Left lung (tissue), 4 donors: ENCODE measurements at regions not wholly inside any gene's neighbourhood (a gene's known extent, or its start where the extent isn't known, plus 50 kb on each side); places are given as distances from the start of the nearest gene placed in this dataset.

ENCODE experiments used
- ATAC-seq: fragments of 200-7000 bp; cut with Tn5 transposase; one replicate; pipeline ENCODE4 v1.9.1; 2020; ENCODE audit warnings: moderate library complexity
- DNase-seq, 4 donors: peaks; one replicate each; pipeline ENCODE4 v3.0.0-alpha.2; 2013 to 2020
- H3K27ac ChIP-seq, 2 donors: fragments of 200-600 bp; sonication (generic) in 1 of 2; one replicate each; pipeline versions ENCODE4 v1.5.0 to v1.8.0; 2020 to 2021
- H3K27me3 ChIP-seq, 2 donors: fragments of 200-600 bp; sonication (generic) in 1 of 2; one replicate each; pipeline versions ENCODE4 v1.5.0 to v1.8.0; 2020 to 2021
- H3K36me3 ChIP-seq, 2 donors: fragments of 200-600 bp; sonication (generic) in 1 of 2; one replicate each; pipeline versions ENCODE4 v1.5.0 to v1.8.0; 2020 to 2021
- H3K4me1 ChIP-seq, 2 donors: fragments of 200-600 bp; one replicate each; pipeline ENCODE4 v1.8.0; 2021
- H3K4me3 ChIP-seq, 2 donors: fragments of 200-600 bp; sonication (generic) in 1 of 2; one replicate each; pipeline versions ENCODE4 v1.5.0 to v1.8.0; 2020 to 2021; ENCODE audit warnings: mild to moderate bottlenecking in 1 of 2
- H3K9me3 ChIP-seq, 2 donors: fragments of 200-600 bp; sonication (generic) in 1 of 2; one replicate each; pipeline versions ENCODE4 v1.5.0 to v1.8.0; 2020 to 2021
- CTCF ChIP-seq, 2 donors: fragments of 200-600 bp; sonication (generic) in 1 of 2; IDR thresholded peaks; one replicate each; pipeline versions ENCODE4 v1.5.0 to v1.8.0; 2021; ENCODE audit warnings: antibody characterized with exemption in 2 of 2
- intact Hi-C, 2 donors: fragments of 100-400 bp; cut with DNase I; formaldehyde crosslinking; loops; one replicate each; pipeline versions ENCODE4 v1.11.2 to v1.14.2; 2022
- donor health status: DM: no; HTN: yes; CAD: no.
- donor health status: DM: no; HTN: no; CAD: no.

- H3K4me3 ChIP-seq = no peak overlapping the region
- ATAC-seq (no peak), DNase-seq (no peak)
- TF ChIP-seq CTCF (IDR thresholded peaks at IDR 0.05) = no peak
- intact Hi-C loops = no loop called here
- no peaks in the 10 kb centered on the region for H3K4me1 ChIP-seq
- H3K9me3 ChIP-seq = no peaks in the 10 kb centered on the region
- H3K36me3 ChIP-seq = no peaks in the 10 kb centered on the region
- no peaks in the 10 kb centered on the region for H3K27me3 ChIP-seq
- H3K27ac ChIP-seq = no peak overlapping the region
Measured at GRCh38 chr20:61083431-61083830, 168.6 kb upstream of the CDH4 start.

- ATAC-seq (no peak), DNase-seq (no peak)
- H3K4me3 ChIP-seq = no peak overlapping the region
- H3K9me3 ChIP-seq = no peaks in the 10 kb centered on the region
- H3K36me3 ChIP-seq = no peaks in the 10 kb centered on the region
- intact Hi-C loops = no loop called here
- no peaks in the 10 kb centered on the region for H3K27me3 ChIP-seq
- no peak for TF ChIP-seq CTCF (IDR thresholded peaks at IDR 0.05)
- H3K4me1 ChIP-seq = no peaks in the 10 kb centered on the region
- no peak overlapping the region for H3K27ac ChIP-seq
Measured at GRCh38 chr20:61086031-61086430, 166.0 kb upstream of the CDH4 start.

DNA sequence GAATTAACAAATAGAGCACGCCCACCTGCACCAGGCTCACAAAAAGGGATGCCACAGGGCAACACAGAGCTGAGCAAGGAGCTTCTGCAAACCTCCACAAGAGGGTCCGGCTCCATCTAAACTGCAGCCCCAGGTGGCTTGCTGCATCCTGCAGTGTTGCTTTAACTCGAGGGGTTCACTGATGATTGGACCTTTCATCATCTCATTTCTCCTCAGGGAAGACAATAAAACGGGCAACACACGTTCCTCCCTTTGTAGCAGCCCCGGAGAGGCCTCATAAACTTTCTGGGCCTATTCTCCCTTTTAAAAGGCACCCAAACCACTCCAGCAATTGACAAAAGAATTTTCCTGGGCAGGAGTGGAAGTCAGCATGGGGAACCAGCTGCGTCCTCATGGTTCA is 161.5 kb upstream of the CDH4 start:
- no peak overlapping the region for H3K4me3 ChIP-seq
- no peaks in the 10 kb centered on the region for H3K4me1 ChIP-seq
- H3K27ac ChIP-seq = no peak overlapping the region
- DNase-seq = no peak
- intact Hi-C loops = no loop called here
- no peak for TF ChIP-seq CTCF (IDR thresholded peaks at IDR 0.05)
- no peaks in the 10 kb centered on the region for H3K36me3 ChIP-seq
- H3K27me3 ChIP-seq = no peaks in the 10 kb centered on the region
- peaks cover 0 to 11% of the 10 kb centered on the region in 2 donors for H3K9me3 ChIP-seq
- no peak for ATAC-seq

DNA sequence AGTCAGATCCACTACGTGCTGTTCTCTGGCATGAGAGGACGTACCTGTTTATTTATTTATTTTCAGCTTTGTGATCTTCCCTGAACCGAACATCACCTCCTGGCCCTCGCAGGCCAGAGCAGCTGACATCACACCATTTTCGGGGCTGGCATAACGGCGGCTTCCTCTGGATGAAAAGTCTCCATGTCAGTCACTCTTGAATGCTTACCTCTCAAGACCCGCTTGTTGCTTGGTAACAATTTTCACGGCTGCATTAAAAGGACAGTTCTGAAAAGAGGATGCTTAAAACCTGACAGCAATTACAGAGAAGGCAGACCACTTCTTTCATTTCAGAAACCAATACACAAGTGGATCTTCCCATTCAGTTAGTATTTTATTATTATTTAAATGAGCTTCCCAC is 159.8 kb upstream of the CDH4 start:
- no peak for TF ChIP-seq CTCF (IDR thresholded peaks at IDR 0.05)
- ATAC-seq (no peak), DNase-seq (no peak)
- Histone ChIP-seq H3K9me3 (peaks cover 0 to 11% of the 10 kb centered on the region in 2 donors), H3K27ac (no peak overlapping the region), H3K36me3 (no peaks in the 10 kb centered on the region), H3K4me1 (no peaks in the 10 kb centered on the region), H3K27me3 (no peaks in the 10 kb centered on the region), H3K4me3 (no peak overlapping the region)
- intact Hi-C loops = no loop called here

DNA sequence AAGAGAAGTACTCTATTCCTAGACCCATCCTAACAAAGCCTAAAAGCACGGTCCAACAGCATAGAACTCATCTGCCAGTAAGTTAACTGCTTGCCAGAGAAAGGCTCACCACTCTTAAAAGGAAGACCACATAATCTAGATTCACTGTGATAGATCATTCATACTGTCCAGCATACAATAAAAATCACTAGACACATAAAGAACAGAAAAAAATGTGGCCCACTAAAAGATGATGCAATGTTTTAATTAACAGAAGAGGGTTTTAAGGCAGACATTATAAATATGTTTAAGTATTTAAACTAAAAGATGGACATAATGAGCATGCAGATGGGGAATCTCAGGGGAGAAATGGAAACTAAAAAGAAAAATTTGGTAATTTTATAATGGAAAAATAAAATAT is 157.5 kb upstream of the CDH4 start:
- no peaks in the 10 kb centered on the region for H3K36me3 ChIP-seq
- intact Hi-C loops = no loop called here
- H3K27ac ChIP-seq = no peak overlapping the region
- DNase-seq (no peak), ATAC-seq (no peak)
- TF ChIP-seq CTCF (IDR thresholded peaks at IDR 0.05) = no peak
- H3K4me1 ChIP-seq = no peaks in the 10 kb centered on the region
- peaks cover 0 to 7% of the 10 kb centered on the region in 2 donors for H3K27me3 ChIP-seq
- H3K4me3 ChIP-seq = no peak overlapping the region
- H3K9me3 ChIP-seq = peaks cover 0 to 11% of the 10 kb centered on the region in 2 donors
